Stimulated activated naive CD8-positive, alpha-beta T cell treated with anti-CD3 and anti-CD28 coated beads, Interleukin-15, amount 100 ng/mL, for 72 hours (primary cell): ENCODE measurements at regions not wholly inside any gene's neighbourhood (a gene's known extent, or its start where the extent isn't known, plus 50 kb on each side); places are given as distances from the start of the nearest gene placed in this dataset.

Experiments used
- ATAC-seq: fragments of 150-1000 bp; cut with Tn5 transposase; 2 replicates; pipeline ENCODE4 v1.10.0; 2021; ENCODE audit warnings: mild to moderate bottlenecking, moderate library complexity
- DNase-seq, 2 donors: peaks; one replicate each; pipeline ENCODE4 v3.0.0; 2021 to 2022
- H3K27ac Mint-ChIP-seq, 2 donors: one replicate each; pipeline ENCODE4 v1.8.0; 2022; ENCODE audit warnings: mild to moderate bottlenecking in 2 of 2, mixed read lengths in 2 of 2, moderate library complexity in 2 of 2
- H3K27me3 Mint-ChIP-seq: one replicate; pipeline ENCODE4 v1.8.0; 2022; ENCODE audit warnings: mixed read lengths
- H3K4me1 Mint-ChIP-seq: one replicate; pipeline ENCODE4 v1.8.0; 2022; ENCODE audit warnings: mild to moderate bottlenecking, mixed read lengths
- H3K4me3 Mint-ChIP-seq, 2 donors: one replicate each; pipeline ENCODE4 v1.8.0; 2022; ENCODE audit warnings: mild to moderate bottlenecking in 2 of 2, mixed read lengths in 2 of 2, moderate library complexity in 1 of 2
- H3K9me3 Mint-ChIP-seq, 2 donors: one replicate each; pipeline ENCODE4 v1.8.0; 2022; ENCODE audit warnings: mixed read lengths in 2 of 2

DNA sequence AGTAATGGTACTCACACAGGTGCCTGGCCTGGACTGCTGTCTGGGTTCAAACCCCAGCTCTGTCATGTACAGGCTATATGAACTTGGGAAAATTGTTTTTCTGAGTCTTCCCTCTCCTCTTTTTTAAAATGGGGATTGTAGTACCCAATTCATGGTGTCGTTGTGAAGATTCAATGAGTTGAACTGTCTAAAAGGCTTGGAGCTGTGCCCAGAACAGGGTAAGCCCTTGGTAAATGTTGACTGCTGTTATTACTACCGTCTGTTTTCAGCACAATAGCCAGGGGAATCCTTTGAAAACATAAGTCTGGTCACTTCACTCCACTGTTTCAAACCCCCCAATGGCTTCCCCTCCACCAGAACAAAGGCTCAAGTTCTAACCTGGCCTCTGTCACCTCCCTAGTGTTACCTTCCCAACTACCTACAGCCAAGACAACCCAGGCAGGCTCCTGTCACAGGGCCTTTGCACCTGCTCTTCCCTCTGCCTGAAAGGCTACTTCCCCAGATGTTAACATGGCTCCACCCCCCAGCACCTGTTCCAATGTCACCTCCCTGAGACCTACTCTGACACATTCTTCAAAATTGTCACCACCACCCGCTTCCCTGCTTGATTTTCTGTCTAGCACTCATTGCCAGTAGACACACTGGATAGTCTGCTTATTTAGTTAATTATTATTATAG lies 152.8 kb downstream of the CHST1 start:
- ATAC-seq = no peak
- no peak overlapping the region for H3K4me3 Mint-ChIP-seq
- H3K9me3 Mint-ChIP-seq = no peaks in the 10 kb centered on the region
- H3K4me1 Mint-ChIP-seq = no peaks in the 10 kb centered on the region
- H3K27ac Mint-ChIP-seq = no peak overlapping the region
- no peaks in the 10 kb centered on the region for H3K27me3 Mint-ChIP-seq
- no peak for DNase-seq

DNA sequence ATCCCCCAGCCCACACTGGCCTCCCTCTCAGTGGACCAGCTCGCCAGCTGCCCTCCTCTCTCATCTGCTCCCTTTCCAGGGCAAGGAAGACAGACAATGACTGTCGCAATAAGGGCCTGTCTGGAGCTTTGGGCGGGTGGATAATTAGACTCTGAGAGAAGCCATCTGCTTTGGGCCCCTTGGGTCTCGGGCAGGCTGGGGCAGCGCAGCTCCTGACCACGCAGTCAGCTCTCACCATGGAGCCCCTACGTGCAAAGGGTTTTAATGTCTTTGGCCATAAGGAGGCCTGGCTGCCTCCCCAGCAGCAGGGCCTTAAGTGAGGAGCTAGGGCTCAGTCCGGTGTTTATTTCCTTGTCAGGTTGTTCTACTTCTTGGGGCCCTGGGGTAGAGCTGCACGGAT lies 153.9 kb downstream of the CHST1 start:
- no peak for DNase-seq
- Mint-ChIP-seq H3K27ac (no peak overlapping the region), H3K27me3 (no peaks in the 10 kb centered on the region), H3K4me1 (no peaks in the 10 kb centered on the region), H3K4me3 (no peak overlapping the region), H3K9me3 (no peaks in the 10 kb centered on the region)
- ATAC-seq = no peak

DNA sequence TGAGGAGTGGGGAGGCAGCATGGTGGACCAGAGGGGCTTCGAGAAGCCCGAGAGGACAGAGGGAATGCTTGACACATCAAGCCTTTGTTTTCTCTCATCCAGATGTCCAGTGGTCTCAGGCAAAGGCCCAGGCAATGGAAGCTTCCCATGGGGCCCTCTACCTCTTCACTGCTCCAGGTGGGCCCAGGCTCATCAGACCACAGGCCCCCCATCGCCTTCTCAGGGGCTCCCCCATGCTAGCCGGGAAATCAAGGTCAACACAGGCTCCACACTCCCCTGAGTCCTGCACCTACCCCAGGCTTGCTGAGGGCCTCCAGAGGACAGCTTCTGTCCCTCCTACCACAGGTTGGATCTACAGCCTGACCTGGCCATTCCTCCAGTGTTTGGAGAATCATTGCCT lies 157.5 kb downstream of the CHST1 start:
- Mint-ChIP-seq H3K27me3 (peaks cover 7% of the 10 kb centered on the region), H3K9me3 (no peaks in the 10 kb centered on the region), H3K27ac (no peak overlapping the region), H3K4me3 (no peak overlapping the region), H3K4me1 (no peaks in the 10 kb centered on the region)
- ATAC-seq = no peak
- no peak for DNase-seq

DNA sequence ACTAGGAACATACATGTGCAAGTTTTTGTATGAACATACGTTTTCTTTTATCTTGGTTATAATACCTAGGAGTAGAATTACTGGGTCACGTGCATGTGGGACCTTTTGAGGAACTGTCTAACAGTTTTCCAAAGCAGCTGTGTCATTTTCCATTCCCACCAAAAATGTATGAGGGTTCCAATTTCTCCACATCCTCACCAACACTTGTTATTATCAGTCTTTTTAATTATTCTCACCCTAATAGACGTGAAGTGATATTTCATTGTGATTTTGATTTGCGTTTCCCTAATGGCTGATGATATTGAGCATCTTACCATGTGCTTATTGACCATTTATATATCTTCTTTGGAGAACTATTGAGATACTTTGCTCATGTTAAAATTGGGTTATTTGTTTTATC lies 162.1 kb downstream of the CHST1 start:
- no peak overlapping the region for H3K27ac Mint-ChIP-seq
- no peaks in the 10 kb centered on the region for H3K4me1 Mint-ChIP-seq
- peaks cover 31% of the 10 kb centered on the region for H3K27me3 Mint-ChIP-seq
- ATAC-seq (no peak), DNase-seq (no peak)
- H3K9me3 Mint-ChIP-seq = peaks cover 0 to 4% of the 10 kb centered on the region in 2 donors
- H3K4me3 Mint-ChIP-seq = no peak overlapping the region

DNA sequence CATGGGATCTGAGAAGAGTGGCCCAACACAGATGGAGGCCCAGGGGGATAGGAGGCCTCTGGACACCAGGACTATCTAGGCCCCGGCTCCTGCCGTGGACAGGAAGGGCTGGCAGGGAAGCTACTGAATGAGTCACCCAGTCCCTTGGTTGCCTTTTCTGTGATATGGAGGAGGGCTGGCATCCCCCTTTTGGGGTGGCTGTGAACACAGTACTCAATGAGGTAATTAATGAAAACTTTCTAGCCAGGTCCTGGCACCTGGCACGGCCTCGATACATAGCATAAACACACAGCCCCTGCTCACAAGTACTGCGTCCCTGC lies 163.2 kb downstream of the CHST1 start:
- ATAC-seq (no peak), DNase-seq (no peak)
- H3K9me3 Mint-ChIP-seq = peaks cover 0 to 4% of the 10 kb centered on the region in 2 donors
- H3K27me3 Mint-ChIP-seq = peaks cover 39% of the 10 kb centered on the region
- H3K4me3 Mint-ChIP-seq = no peak overlapping the region
- H3K4me1 Mint-ChIP-seq = no peaks in the 10 kb centered on the region
- H3K27ac Mint-ChIP-seq = no peak overlapping the region

DNA sequence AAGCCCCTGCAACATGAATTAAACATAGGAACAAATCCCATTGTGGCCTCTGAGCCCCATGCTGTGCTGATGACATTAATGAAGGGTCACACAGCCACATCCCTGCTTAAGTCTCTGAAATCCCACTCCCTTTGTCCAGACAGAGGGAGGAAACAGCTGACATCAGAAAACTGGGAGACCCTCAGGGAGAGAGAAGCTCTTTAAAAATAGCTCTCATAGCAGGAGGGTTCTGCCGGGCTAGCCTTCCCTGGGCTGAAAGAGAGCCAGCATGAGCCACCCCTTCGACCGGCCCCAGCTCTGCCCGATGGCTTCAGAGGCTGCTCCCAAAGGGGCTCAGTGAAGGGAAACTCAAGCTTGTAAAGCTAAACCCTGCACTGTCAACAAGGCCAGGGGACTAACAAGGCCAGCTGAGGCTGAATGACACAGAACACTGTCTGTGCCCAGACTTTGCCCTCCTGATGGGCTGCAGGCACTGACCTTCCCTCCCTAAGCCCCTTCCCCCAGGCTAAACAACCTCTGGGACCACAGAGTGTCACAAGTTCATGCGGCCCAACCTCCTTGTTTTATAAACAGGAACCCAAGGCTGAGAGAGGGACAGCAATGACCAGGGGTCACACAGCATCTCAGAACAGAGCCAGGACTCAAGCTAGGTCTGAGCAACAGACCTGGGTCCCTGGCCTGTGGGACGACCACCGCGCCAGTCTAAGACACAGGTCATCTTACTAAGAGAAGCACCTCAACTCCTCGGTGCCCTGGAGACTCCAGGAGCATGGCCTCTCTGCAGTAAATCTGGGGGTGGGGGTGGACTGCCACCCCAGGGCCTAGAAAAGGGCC lies 163.8 kb downstream of the CHST1 start:
- no peak overlapping the region for H3K4me3 Mint-ChIP-seq
- no peak for ATAC-seq
- peaks cover 0 to 4% of the 10 kb centered on the region in 2 donors for H3K9me3 Mint-ChIP-seq
- H3K27ac Mint-ChIP-seq = no peak overlapping the region
- peaks cover 39% of the 10 kb centered on the region for H3K27me3 Mint-ChIP-seq
- H3K4me1 Mint-ChIP-seq = no peaks in the 10 kb centered on the region
- DNase-seq = no peak

DNA sequence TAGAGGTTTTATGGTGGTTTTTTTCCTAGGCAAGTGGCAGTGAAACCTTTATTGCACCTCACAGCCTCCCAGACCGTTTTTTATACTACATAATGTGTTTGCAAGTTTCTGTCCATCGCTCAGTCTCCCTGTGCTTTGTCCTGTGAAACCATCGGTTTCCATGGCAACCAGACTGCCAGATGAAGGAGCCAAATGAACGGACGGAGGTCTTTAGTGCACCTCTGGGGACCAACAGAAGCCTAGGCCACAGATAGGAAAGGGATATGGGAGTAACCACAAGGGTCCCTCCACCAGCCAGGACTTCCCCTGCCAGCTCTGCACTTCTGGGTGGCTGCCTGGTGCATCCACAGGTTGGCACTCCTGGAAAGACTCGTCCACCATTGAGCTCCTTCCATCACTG lies 165.0 kb downstream of the CHST1 start:
- no peak overlapping the region for H3K4me3 Mint-ChIP-seq
- H3K9me3 Mint-ChIP-seq = peaks cover 0 to 4% of the 10 kb centered on the region in 2 donors
- DNase-seq (no peak), ATAC-seq (no peak)
- H3K4me1 Mint-ChIP-seq = no peaks in the 10 kb centered on the region
- H3K27me3 Mint-ChIP-seq = peaks cover 38% of the 10 kb centered on the region
- H3K27ac Mint-ChIP-seq = no peak overlapping the region

DNA sequence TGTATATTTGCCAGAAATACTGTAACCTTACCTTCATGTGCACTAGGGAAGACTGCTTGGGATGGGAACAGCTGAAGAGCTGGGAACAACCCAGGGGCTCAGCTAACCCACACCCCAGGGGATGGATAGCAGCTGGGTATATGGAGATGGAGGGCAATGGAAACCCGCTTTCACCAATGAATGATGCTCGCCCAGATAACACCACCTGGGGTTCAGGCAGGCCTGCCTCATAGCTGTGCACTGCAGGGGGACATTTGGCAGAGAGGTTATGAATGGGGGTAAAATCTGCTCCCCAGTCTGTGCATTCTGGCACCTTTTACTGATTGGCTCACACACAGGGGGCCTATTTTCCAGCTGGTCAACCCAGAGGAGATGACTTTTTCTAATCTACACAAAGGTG lies 170.7 kb downstream of the CHST1 start:
- no peak overlapping the region for H3K4me3 Mint-ChIP-seq
- peaks cover 26% of the 10 kb centered on the region for H3K27me3 Mint-ChIP-seq
- H3K4me1 Mint-ChIP-seq = no peaks in the 10 kb centered on the region
- DNase-seq (no peak), ATAC-seq (no peak)
- H3K9me3 Mint-ChIP-seq = peaks cover 4 to 6% of the 10 kb centered on the region in 2 donors
- H3K27ac Mint-ChIP-seq = no peak overlapping the region

DNA sequence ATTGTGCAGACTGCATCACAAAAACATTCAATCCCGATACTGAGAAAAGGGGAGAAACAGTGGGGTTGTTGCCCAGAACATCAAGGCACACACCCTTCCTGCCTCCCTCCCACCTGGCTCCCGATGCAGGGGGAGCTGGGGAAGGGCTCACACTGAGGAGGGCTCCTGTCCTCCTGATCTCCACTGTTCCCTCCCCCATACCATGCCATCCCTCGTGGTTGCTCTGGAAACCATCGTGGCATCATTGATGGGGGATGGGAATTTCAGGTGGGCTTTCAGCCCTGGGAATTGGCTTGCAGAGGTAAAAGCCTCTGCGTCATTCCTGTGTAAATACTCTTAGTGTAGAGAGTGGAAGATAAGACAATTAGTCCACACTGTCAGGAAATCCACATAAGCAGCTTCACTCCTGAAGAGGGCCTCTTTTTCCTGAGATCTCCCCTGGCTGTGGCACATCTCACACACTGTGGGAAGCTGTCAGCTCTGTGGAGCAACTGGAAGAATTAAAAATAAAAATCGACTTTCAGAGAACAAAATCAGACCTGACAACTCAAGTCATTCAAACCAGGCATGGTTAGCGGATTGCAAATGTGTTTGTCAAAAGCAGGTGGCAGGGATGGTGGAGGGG lies 176.0 kb downstream of the CHST1 start:
- Mint-ChIP-seq H3K27ac (no peak overlapping the region), H3K4me1 (no peaks in the 10 kb centered on the region), H3K9me3 (peaks cover 0 to 6% of the 10 kb centered on the region in 2 donors), H3K27me3 (peaks cover 10% of the 10 kb centered on the region), H3K4me3 (no peak overlapping the region)
- DNase-seq = no peak
- no peak for ATAC-seq

DNA sequence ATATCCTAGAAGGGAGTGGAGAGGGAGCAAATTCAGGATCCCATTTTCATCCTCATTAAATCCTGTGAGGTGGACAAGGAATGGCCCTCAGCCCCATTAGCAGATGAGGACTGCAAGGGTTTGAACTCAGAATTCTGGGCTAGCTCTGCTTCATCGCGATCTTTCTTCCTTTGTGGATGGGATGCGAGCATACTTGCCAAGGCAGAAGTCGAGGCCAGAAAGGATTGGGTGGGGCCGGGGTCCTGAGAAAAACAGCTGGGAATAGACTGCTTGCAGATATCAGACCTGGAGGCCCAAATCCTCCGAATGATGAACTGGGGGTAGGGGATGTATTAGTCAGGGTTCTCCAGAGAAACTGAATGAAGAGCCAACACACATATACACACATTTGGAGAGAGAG lies 179.0 kb downstream of the CHST1 start:
- Mint-ChIP-seq H3K9me3 (no peaks in the 10 kb centered on the region), H3K4me1 (no peaks in the 10 kb centered on the region), H3K27me3 (peaks cover 15% of the 10 kb centered on the region), H3K4me3 (no peak overlapping the region), H3K27ac (peak overlapping the region in 1 of 2 donors; percentile 20)
- ATAC-seq = no peak
- no peak for DNase-seq

DNA sequence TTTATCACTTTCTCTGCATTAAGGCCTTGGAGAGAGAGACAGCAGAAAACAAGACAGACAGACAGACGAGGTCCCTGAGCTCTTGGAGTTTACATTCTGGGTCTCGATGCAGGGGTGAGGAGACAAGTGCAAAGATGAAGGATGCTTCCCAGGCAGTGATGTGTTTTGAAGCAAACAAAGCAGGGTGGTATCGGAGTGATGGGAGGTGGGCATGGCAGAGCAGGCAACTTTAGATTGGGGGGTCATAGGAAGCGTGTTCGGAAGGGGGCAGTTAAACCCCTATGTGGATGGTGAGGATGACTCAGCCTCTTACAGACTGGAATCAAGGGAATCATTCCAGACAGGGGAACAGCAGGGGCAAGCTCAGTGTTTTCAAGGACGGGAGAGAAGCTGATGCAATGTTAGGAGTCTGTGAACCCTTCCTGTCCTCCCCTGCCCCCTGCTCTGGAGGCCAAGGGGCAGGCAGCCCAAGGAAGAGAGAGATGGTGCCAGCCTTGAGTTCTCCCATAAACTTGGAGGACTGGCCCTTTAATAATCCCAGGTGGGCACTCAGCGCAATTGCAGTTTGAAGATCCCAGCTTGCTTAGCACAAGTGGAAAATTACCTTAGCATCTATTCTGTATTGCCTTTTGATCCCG lies 180.2 kb downstream of the CHST1 start:
- no peaks in the 10 kb centered on the region for H3K9me3 Mint-ChIP-seq
- H3K27ac Mint-ChIP-seq = peak overlapping the region in 1 of 2 donors; percentile 1
- no peak overlapping the region for H3K4me3 Mint-ChIP-seq
- no peaks in the 10 kb centered on the region for H3K4me1 Mint-ChIP-seq
- ATAC-seq (no peak), DNase-seq (no peak)
- peaks cover 26% of the 10 kb centered on the region for H3K27me3 Mint-ChIP-seq

DNA sequence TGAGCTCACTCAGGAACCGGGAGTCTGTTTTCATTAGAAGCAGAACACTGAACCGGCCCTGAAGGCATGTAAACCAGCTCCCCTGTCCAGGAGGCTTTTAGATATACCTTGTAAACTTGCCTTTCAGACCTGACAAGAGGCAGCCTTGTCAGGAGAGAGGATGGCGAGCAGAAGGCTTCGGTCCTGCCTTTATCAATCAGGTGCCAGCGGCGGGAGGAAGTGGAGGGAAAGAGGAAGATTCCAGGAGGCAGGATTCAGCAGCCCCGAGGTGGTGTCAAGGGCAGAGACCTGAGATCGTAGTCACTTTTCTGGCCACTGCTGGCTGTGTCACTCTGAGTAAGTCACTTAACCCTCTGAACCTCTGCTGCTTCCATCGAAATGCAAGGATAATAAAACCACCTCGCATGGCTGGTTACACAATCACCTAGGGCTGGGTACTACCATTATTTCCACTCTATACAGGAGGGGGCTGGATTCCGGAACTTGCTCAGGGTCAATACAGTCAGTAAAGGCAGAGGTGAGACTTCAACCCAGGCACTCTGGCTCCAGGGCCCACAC lies 181.0 kb downstream of the CHST1 start:
- Mint-ChIP-seq H3K27me3 (peaks cover 30% of the 10 kb centered on the region), H3K4me3 (no peak overlapping the region), H3K27ac (no peak overlapping the region), H3K9me3 (no peaks in the 10 kb centered on the region), H3K4me1 (no peaks in the 10 kb centered on the region)
- DNase-seq (no peak), ATAC-seq (no peak)

DNA sequence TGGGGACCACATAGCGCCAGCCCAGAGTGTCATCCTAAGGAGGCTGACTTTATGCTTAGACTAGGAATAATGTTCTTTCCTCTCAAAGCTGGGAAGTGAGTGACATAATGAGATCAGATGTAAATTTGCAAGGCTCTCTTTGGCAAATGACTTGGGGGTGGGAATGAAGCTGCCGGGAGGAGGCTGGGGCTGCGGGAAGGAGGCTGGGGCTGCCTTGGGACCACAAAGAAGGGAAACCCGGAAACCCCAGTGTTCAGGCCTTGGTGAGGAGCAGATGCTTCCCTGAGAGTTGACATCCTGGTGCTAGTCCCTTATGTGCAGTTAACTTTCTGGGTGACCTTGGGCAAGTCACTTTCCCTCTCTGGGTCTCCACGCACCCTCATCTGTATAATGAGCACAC lies 182.0 kb downstream of the CHST1 start:
- Mint-ChIP-seq H3K27me3 (peaks cover 33% of the 10 kb centered on the region), H3K9me3 (no peaks in the 10 kb centered on the region), H3K4me3 (no peak overlapping the region), H3K4me1 (no peaks in the 10 kb centered on the region), H3K27ac (no peak overlapping the region)
- DNase-seq (no peak), ATAC-seq (no peak)

DNA sequence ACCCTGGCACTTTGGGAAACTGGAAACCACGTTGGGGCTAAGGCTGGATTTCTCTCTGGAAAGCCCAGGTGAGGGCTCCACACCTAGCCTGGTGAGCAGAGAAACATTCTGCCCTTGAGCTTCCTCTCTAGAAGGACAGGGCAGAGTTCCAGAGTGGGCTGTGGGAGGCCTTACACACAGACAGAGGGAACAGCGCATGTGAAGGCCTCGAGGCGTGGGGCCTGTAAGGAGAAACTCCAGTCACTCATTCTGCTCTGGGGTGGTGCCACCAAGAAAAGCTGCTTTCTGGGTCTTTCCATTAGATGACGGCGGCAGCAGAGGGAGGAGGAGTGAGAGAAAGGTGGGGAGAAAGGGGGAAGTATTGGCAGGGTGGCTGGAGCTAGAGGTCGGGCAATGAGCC lies 183.1 kb downstream of the CHST1 start:
- DNase-seq (no peak), ATAC-seq (no peak)
- H3K4me1 Mint-ChIP-seq = no peaks in the 10 kb centered on the region
- no peak overlapping the region for H3K4me3 Mint-ChIP-seq
- H3K27me3 Mint-ChIP-seq = peaks cover 40% of the 10 kb centered on the region
- H3K27ac Mint-ChIP-seq = peak overlapping the region in 1 of 2 donors; percentile 16
- H3K9me3 Mint-ChIP-seq = no peaks in the 10 kb centered on the region

DNA sequence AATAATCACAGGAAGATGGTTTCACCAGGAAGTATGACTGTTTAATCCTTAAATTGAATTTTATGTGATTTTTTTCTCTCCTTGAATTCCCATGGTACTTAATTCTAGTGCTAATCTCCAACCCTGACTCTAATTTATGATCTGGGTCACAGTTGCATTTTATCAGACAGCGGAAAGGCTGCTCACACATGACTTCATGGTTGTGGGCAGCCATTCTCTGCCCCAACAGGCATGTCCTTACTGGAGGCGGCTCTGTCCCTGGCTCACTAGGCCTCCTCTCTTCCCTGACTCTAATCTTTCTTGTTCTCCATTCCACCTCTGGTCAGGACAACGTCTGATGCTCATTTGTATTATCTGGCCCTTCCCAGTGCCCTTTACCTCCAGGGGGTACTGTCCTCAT lies 184.4 kb downstream of the CHST1 start:
- no peak overlapping the region for H3K27ac Mint-ChIP-seq
- H3K4me3 Mint-ChIP-seq = no peak overlapping the region
- DNase-seq (no peak), ATAC-seq (no peak)
- no peaks in the 10 kb centered on the region for H3K9me3 Mint-ChIP-seq
- H3K27me3 Mint-ChIP-seq = peaks cover 40% of the 10 kb centered on the region
- H3K4me1 Mint-ChIP-seq = no peaks in the 10 kb centered on the region

DNA sequence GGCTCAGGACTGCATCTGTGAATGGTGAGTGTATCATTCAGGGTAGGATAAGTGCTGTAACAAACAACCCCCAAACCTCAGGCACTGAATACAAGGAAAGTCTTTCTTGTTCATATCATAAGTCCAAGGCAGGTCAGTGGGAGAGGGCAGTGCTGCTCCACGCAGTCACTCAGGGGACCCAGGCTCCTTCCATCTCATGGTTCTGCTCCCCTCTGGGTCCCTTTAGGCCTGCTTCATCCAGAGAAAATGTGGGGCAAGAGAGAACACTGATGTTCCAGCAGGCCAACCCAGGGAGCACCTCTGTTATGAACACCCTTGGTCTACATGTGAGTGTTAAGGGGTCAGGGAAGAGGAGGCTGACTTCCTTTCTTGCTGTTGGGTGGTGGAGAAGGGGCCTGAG lies 187.8 kb downstream of the CHST1 start:
- peaks cover 52% of the 10 kb centered on the region for H3K27me3 Mint-ChIP-seq
- H3K4me1 Mint-ChIP-seq = no peaks in the 10 kb centered on the region

More for the DNA sequence above, 187.8 kb downstream of the CHST1 start:
- Mint-ChIP-seq H3K27ac (no peak overlapping the region), H3K9me3 (no peaks in the 10 kb centered on the region), H3K4me3 (no peak overlapping the region)
- ATAC-seq (no peak), DNase-seq (no peak)
